ENCODE measurements at regions not wholly inside any gene's neighbourhood (a gene's known extent, or its start where the extent isn't known, plus 50 kb on each side); places are given as distances from the start of the nearest gene placed in this dataset.

GRCh38 chr12:125262851-125263250 lies 197.6 kb downstream of the AACS start (continued):
- TF ChIP-seq ZBTB11 (CRISPR knock-in tag; IDR thresholded peaks at IDR 0.05) (no peak), ZNF687 (IDR thresholded peaks at IDR 0.05) (no peak), MYC (IDR thresholded peaks at IDR 0.05; ENCODE audit: insufficient read depth, insufficient read length, insufficient replicate concordance, low read length, severe bottlenecking) (no peak), ZSCAN29 (IDR thresholded peaks at IDR 0.05) (no peak), MYB (IDR thresholded peaks at IDR 0.05; ENCODE audit: borderline replicate concordance, low read depth, low read length) (no peak)

- Histone ChIP-seq H3K9me3 (replicated peaks; ENCODE audit: control insufficient read depth, insufficient read depth, low read length) (no peaks in the 10 kb centered on the region), H3K36me3 (ENCODE audit: control insufficient read depth in 2 of 2, insufficient read depth in 2 of 2, low read length in 1 of 2) (no peaks in the 10 kb centered on the region), H3K4me3 (no peak overlapping the region), H4K20me1 (ENCODE audit: control insufficient read depth, insufficient read depth) (no peaks in the 10 kb centered on the region), H2AFZ (ENCODE audit: control insufficient read depth, low read depth, low read length) (no peak overlapping the region), H3K27ac (ENCODE audit: control insufficient read depth, insufficient read depth) (no peak overlapping the region), H3K4me2 (ENCODE audit: control insufficient read depth, insufficient read depth) (no peak overlapping the region), H3K4me1 (ENCODE audit: control insufficient read depth, insufficient read depth, low read length) (no peaks in the 10 kb centered on the region), H3K9ac (ENCODE audit: control insufficient read depth, insufficient read depth, low read length) (no peak overlapping the region), H3K79me2 (ENCODE audit: control insufficient read depth, insufficient read depth, low read length) (no peaks in the 10 kb centered on the region), H3K27me3 (replicated peaks in 1 of 2; ENCODE audit: control insufficient read depth in 2 of 2, insufficient read depth in 2 of 2, low read length in 1 of 2) (no peaks in the 10 kb centered on the region)
- no peak for DNase-seq (ENCODE audit: low read depth, low spot score)
- in situ Hi-C loops (cut with MboI) (no loop called here), intact Hi-C loops (cut with micrococcal nuclease; ENCODE audit: unreplicated experiment) (no loop called here)
- POLR2A ChIA-PET, result no interaction called here
- SMC1A ChIA-PET (ENCODE audit: uncharacterized antibody, unreplicated experiment), result interaction anchor here (1.4 kb wide), 1 partner anchor 9 kb away, joined by 3 read pairs; no protein-coding TSS in a partner anchor
- FAIRE-seq, result no peak
- CTCF ChIA-PET, result no interaction called here
- 23% methylated on average over 8 of the region's 8 CpGs for WGBS (ENCODE audit: insufficient coverage, insufficient replicate concordance, low lambda C conversion rate, missing lambda C conversion rate)
- ATAC-seq, result no peak
- RAD21 ChIA-PET (ENCODE audit: unreplicated experiment), result no interaction called here
- TF ChIP-seq MLLT1 (IDR thresholded peaks at IDR 0.05) (no peak), REST (IDR thresholded peaks at IDR 0.05; ENCODE audit: low read depth, low read length) (peak; percentile 60; the same call in 1 of the 2 replicates), PML (IDR thresholded peaks at IDR 0.05; ENCODE audit: low read length) (no peak), SUZ12 (IDR thresholded peaks at IDR 0.05; ENCODE audit: unreplicated experiment) (no peak), MYB (IDR thresholded peaks at IDR 0.05; ENCODE audit: borderline replicate concordance, low read depth, low read length) (no peak), EED (IDR thresholded peaks at IDR 0.05; ENCODE audit: low read depth) (no peak)
- no TSS peak for BruUV-seq (replicated peaks)
Observed at GRCh38 chr12:125263385-125263784, 198.2 kb downstream of the AACS start.
